Mesendoderm (in vitro differentiated cells): ENCODE measurements at regions not wholly inside any gene's neighbourhood (a gene's known extent, or its start where the extent isn't known, plus 50 kb on each side); places are given as distances from the start of the nearest gene placed in this dataset.

Source experiments
- DNase-seq: peaks from one replicate; pipeline ENCODE4 v3.0.0; 2013
- H2AK5ac ChIP-seq: 2 replicates; pipeline ENCODE4 v1.6.1; 2013; ENCODE audit warnings: low read length, inconsistent platforms
- H2BK120ac ChIP-seq: 2 replicates; pipeline ENCODE4 v1.6.1; 2013; ENCODE audit warnings: low read depth, mild to moderate bottlenecking, low read length, moderate library complexity, mixed read lengths
- H2BK15ac ChIP-seq: replicated peaks from 2 replicates; pipeline ENCODE4 v1.6.1; 2013; ENCODE audit warnings: low read depth, mild to moderate bottlenecking, moderate library complexity
- H2BK5ac ChIP-seq: 2 replicates; pipeline ENCODE4 v1.6.1; 2013; ENCODE audit warnings: low read length, inconsistent platforms
- H3K18ac ChIP-seq: 2 replicates; pipeline ENCODE4 v1.6.1; 2013; ENCODE audit warnings: mild to moderate bottlenecking, low read length, mixed read lengths
- H3K23ac ChIP-seq: one replicate; pipeline ENCODE4 v1.6.1; 2013; ENCODE audit warnings: low read length
- H3K27ac ChIP-seq: 2 replicates; pipeline ENCODE4 v1.5.1; 2013; ENCODE audit warnings: low read depth, mild to moderate bottlenecking, inconsistent platforms, low read length, moderate library complexity
- H3K27me3 ChIP-seq: 2 replicates; pipeline ENCODE4 v1.6.1; 2013; ENCODE audit warnings: low read length, control low read depth, mild to moderate bottlenecking, inconsistent platforms; ENCODE audit not compliant: insufficient read depth, poor library complexity
- H3K36me3 ChIP-seq: 2 replicates; pipeline ENCODE4 v1.6.1; 2013; ENCODE audit warnings: low read length, inconsistent platforms; ENCODE audit not compliant: control insufficient read depth, insufficient read depth
- H3K4ac ChIP-seq: one replicate; pipeline ENCODE4 v1.6.1; 2013; ENCODE audit warnings: low read depth, mild to moderate bottlenecking, low read length, moderate library complexity
- H3K4me1 ChIP-seq: 2 replicates; pipeline ENCODE4 v1.6.1; 2013; ENCODE audit warnings: low read depth, low read length, inconsistent platforms; ENCODE audit not compliant: control insufficient read depth
- H3K4me2 ChIP-seq: 2 replicates; pipeline ENCODE4 v1.6.1; 2013; ENCODE audit warnings: low read length
- H3K4me3 ChIP-seq: 2 replicates; pipeline ENCODE4 v1.5.1; 2013; ENCODE audit warnings: mild to moderate bottlenecking, low read length
- H3K56ac ChIP-seq: one replicate; pipeline ENCODE4 v1.6.1; 2013; ENCODE audit warnings: low read length
- H3K79me1 ChIP-seq: 2 replicates; pipeline ENCODE4 v1.6.1; 2013; ENCODE audit warnings: low read length, inconsistent platforms
- H3K79me2 ChIP-seq: 2 replicates; pipeline ENCODE4 v1.6.1; 2013; ENCODE audit warnings: mild to moderate bottlenecking, low read length; ENCODE audit not compliant: control insufficient read depth, insufficient read depth
- H3K9ac ChIP-seq: 2 replicates; pipeline ENCODE4 v1.6.1; 2013; ENCODE audit warnings: low read length, inconsistent platforms
- H4K5ac ChIP-seq: one replicate; pipeline ENCODE4 v1.6.1; 2013; ENCODE audit warnings: low read length
- H4K8ac ChIP-seq: one replicate; pipeline ENCODE4 v1.6.1; 2013; ENCODE audit warnings: low read depth, mild to moderate bottlenecking, control low read depth, low read length, moderate library complexity
- WGBS: extraction: QIAGEN DNeasy Blood & Tissue Kit; methylation state at CpG from one replicate; pipeline ENCODE4 v1.1.7; 2013; ENCODE audit warnings: low lambda C conversion rate, missing lambda C conversion rate; ENCODE audit not compliant: insufficient coverage; ENCODE audit errors: extremely low coverage; 5-methylcytosine and 5-hydroxymethylcytosine counted together

DNA sequence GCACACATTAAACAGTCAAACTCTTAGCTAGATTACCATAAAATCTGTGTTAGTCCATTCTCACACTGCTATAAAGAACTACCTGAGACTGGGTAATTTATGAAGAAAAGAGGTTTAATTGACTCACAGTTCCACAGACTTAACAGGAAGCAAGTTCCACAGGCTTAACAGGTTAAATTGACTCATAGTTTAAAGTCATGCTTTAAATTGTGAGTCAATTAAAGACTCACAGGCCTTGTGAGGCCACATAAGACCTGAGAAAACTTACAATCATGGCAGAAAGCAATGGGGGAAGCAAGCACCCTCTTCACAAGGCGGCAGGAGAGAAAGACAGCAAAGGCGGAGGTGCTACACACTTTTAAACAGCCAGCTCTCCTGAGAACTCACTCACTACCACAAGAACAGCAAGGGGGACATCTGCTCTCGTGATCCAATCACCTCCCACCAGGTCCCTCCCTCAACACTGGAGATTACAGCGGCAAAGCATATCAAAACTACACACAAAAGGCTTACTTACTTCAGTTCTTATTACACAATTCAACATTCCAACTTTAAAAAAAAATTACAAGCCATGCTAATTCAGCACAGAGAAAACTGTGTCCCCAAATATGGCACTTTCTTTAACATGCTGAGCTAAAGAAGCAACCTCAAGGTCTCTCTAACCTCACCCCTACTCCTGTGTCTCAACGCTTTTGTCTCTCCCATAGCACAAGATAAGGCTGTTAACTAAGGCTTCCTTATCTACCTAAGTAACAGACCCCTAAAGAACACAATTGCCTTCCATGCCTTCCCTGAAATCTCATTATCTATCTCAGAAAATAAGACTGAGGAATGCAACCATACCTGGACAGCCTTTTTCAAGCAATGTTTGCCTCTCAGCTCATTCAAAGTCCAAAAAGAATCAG lies 805.1 kb downstream of the NR2F1-AS1 start:
- peak; percentile 88 for DNase-seq
- H4K5ac ChIP-seq = no peak overlapping the region

DNA sequence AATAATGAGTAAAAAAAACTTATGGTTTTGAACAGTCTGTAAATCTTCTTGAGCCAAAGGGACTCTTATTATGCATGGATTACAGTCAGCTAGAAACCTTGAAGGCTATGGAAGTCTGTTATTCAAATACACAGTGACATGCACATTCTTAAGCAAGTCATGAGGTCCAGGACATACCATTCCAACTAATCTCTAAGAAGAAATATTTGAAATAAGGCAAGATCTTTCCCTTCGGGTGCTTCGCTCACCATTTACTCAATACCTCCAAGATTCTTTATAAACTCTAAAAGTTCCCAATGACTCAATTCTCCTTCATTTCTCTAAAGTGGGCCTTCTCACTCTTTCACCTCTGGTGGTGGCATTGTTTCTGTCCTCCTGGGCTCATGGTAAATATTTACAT lies 811.0 kb downstream of the NR2F1-AS1 start:
- H3K23ac ChIP-seq = no peak overlapping the region
- H4K8ac ChIP-seq = no peak overlapping the region

More for the DNA sequence above, 805.1 kb downstream of the NR2F1-AS1 start:
- H3K56ac ChIP-seq = peak overlapping the region; percentile 77
- no CpG with 5 or more reads among the region's 5 CpGs for WGBS
- H2BK5ac ChIP-seq = peak overlapping the region; percentile 36
- H2AK5ac ChIP-seq = no peak overlapping the region
- peaks cover 4% of the 10 kb centered on the region for H3K4me1 ChIP-seq
- H3K23ac ChIP-seq = no peak overlapping the region
- no peaks in the 10 kb centered on the region for H3K79me2 ChIP-seq
- H4K8ac ChIP-seq = no peak overlapping the region
- H3K4me2 ChIP-seq = no peak overlapping the region
- H2BK120ac ChIP-seq = no peak overlapping the region
- no peak overlapping the region for H3K4me3 ChIP-seq
- no peak overlapping the region for H2BK15ac ChIP-seq
- H3K27ac ChIP-seq = peak overlapping the region; percentile 18
- no peaks in the 10 kb centered on the region for H3K27me3 ChIP-seq
- no peaks in the 10 kb centered on the region for H3K36me3 ChIP-seq
- H3K4ac ChIP-seq = no peak overlapping the region
- H3K9ac ChIP-seq = no peak overlapping the region
- no peaks in the 10 kb centered on the region for H3K79me1 ChIP-seq
- H3K18ac ChIP-seq = no peak overlapping the region

DNA sequence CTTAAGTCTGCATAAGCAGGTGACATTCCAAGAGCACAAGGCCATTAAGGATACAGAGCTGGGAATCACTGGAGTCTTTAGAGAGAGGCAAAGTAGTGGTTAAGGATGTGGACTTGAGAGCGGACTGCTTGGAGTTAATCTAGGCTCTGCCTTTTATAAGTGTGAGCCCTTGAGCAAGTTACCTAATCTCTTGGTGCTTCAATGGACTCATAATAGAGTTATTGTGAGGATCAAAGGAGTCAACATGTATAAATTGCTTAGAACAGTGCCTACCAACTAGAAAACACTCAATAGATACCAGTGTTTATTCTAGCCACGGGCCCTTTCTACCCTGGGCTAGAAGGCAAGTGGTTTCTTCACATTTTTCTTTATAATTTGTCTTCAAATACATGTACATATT lies 819.4 kb downstream of the NR2F1-AS1 start:
- no peak overlapping the region for H2AK5ac ChIP-seq
- no peaks in the 10 kb centered on the region for H3K79me2 ChIP-seq
- H3K4ac ChIP-seq = no peak overlapping the region
- no peaks in the 10 kb centered on the region for H3K27me3 ChIP-seq
- DNase-seq = no peak
- H3K4me2 ChIP-seq = no peak overlapping the region
- no peak overlapping the region for H3K56ac ChIP-seq
- no peaks in the 10 kb centered on the region for H3K36me3 ChIP-seq
- H3K27ac ChIP-seq = no peak overlapping the region
- no peak overlapping the region for H4K8ac ChIP-seq
- no CpG with 5 or more reads among the region's 2 CpGs for WGBS
- no peak overlapping the region for H2BK120ac ChIP-seq
- no peak overlapping the region for H3K18ac ChIP-seq
- H3K79me1 ChIP-seq = no peaks in the 10 kb centered on the region
- no peak overlapping the region for H3K23ac ChIP-seq
- H2BK15ac ChIP-seq = no peak overlapping the region
- H2BK5ac ChIP-seq = no peak overlapping the region
- no peak overlapping the region for H3K9ac ChIP-seq
- no peaks in the 10 kb centered on the region for H3K4me1 ChIP-seq
- no peak overlapping the region for H4K5ac ChIP-seq
- no peak overlapping the region for H3K4me3 ChIP-seq

More for the DNA sequence above, 811.0 kb downstream of the NR2F1-AS1 start:
- Histone ChIP-seq H3K4me1 (no peaks in the 10 kb centered on the region), H3K4me2 (no peak overlapping the region), H3K4me3 (no peak overlapping the region), H2AK5ac (no peak overlapping the region), H3K27ac (no peak overlapping the region), H3K79me1 (no peaks in the 10 kb centered on the region), H3K36me3 (no peaks in the 10 kb centered on the region), H4K5ac (no peak overlapping the region), H3K27me3 (no peaks in the 10 kb centered on the region), H3K4ac (no peak overlapping the region), H3K79me2 (no peaks in the 10 kb centered on the region), H3K56ac (no peak overlapping the region), H3K9ac (no peak overlapping the region), H2BK5ac (no peak overlapping the region), H3K18ac (no peak overlapping the region), H2BK15ac (no peak overlapping the region), H2BK120ac (no peak overlapping the region)
- DNase-seq = no peak
- WGBS = no CpG with 5 or more reads among the region's 2 CpGs

DNA sequence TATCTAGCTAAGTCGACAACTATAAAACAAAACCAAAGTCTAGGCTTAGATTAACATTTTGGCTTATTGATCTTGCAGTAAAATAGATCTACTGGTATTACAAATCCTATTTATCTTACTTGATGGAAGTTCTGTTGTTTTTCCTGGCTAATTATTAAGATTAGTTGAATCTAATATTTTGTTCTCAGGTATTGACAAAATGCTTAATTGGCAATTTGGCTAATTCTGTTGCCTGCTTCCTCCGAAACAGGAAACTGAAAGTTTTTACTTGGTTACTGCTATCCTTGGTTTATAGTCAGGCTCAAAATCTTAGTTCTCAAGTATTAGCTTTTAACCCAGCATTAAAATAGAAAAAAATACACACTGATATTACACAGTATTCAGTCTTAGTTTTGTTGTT lies 820.5 kb downstream of the NR2F1-AS1 start:
- Histone ChIP-seq H2AK5ac (no peak overlapping the region), H3K27ac (no peak overlapping the region), H3K36me3 (no peaks in the 10 kb centered on the region), H3K18ac (no peak overlapping the region), H3K79me1 (no peaks in the 10 kb centered on the region), H3K56ac (no peak overlapping the region), H3K27me3 (no peaks in the 10 kb centered on the region), H3K4me1 (no peaks in the 10 kb centered on the region), H2BK5ac (no peak overlapping the region), H3K23ac (no peak overlapping the region), H3K4me3 (no peak overlapping the region), H3K9ac (no peak overlapping the region), H3K4ac (no peak overlapping the region), H2BK15ac (no peak overlapping the region), H3K4me2 (no peak overlapping the region), H4K5ac (no peak overlapping the region), H3K79me2 (no peaks in the 10 kb centered on the region), H4K8ac (no peak overlapping the region), H2BK120ac (no peak overlapping the region)
- no CpG with 5 or more reads among the region's 2 CpGs for WGBS
- no peak for DNase-seq

DNA sequence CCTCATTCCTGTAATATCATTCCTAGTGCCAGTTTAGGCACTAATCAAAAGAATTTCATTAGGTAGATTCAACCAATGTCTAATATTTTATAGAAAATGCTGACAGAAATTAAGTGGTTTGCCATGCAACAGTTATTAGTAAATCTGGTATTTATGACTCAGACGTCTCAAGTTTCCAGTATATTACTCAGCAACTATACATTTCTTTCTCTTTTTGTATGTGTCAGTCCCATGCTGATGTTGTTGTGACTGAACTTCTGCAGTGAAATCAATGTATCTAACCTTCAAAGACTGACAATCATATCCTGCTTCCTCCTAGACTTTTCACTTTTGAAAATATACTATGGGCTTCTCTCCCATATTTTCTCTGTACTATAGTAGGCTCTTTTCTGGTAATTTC lies 822.5 kb downstream of the NR2F1-AS1 start:
- H3K9ac ChIP-seq = no peak overlapping the region
- no peak overlapping the region for H3K4me2 ChIP-seq
- H3K23ac ChIP-seq = no peak overlapping the region
- no CpG with 5 or more reads among the region's 1 CpG for WGBS
- no peak overlapping the region for H3K4ac ChIP-seq
- no peaks in the 10 kb centered on the region for H3K4me1 ChIP-seq
- no peak overlapping the region for H3K56ac ChIP-seq
- H3K18ac ChIP-seq = no peak overlapping the region
- no peak overlapping the region for H3K4me3 ChIP-seq
- no peak overlapping the region for H2BK5ac ChIP-seq
- no peak overlapping the region for H4K8ac ChIP-seq
- no peak overlapping the region for H2AK5ac ChIP-seq
- no peak overlapping the region for H2BK120ac ChIP-seq
- no peak overlapping the region for H3K27ac ChIP-seq
- no peaks in the 10 kb centered on the region for H3K27me3 ChIP-seq
- no peaks in the 10 kb centered on the region for H3K79me2 ChIP-seq
- no peak overlapping the region for H4K5ac ChIP-seq
- no peak for DNase-seq
- H3K36me3 ChIP-seq = no peaks in the 10 kb centered on the region
- H3K79me1 ChIP-seq = no peaks in the 10 kb centered on the region
- H2BK15ac ChIP-seq = no peak overlapping the region
